Pons (tissue), 1 donor: ENCODE measurements at regions not wholly inside any gene's neighbourhood (a gene's known extent, or its start where the extent isn't known, plus 50 kb on each side); places are given as distances from the start of the nearest gene placed in this dataset.
A peak's percentile ranks its signal among the peaks of the same experiment; 100 is the strongest.

ENCODE experiments used
- DNase-seq: peaks from one replicate; pipeline ENCODE4 v3.0.0-alpha.2; 2016; ENCODE audit warnings: low spot score

DNA sequence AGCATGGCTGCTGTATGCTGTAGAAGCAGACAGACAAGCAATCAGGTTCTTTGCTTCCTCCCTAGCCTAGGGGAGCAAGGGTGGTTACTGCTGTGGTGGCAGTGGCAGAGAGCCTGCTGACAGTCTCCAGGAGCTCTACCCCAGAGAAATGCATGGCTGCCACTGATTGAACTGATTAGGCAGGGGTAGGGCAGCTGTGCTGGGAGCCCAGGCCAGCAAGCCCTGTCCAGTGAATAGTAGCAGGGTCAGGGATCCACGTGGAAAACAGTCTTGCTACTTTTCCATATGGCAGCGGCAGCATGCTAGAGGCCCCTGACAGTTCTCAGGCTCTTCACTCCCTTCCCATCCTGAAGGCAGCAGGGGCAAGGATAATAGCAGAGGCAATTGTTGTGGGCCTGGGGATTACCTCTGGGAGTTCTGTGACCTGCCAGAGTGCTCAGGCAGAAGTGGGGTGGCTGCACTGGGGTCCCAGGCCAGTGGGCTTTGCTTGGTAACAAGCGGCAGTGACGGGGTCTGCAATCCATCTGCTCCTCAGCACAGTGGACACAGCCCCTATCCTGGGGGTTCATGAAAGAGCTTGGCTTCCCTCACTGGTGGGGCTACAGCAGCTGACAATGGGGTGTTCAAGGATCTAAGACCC is 558.8 kb upstream of the GHITM start:
- no peak for DNase-seq

DNA sequence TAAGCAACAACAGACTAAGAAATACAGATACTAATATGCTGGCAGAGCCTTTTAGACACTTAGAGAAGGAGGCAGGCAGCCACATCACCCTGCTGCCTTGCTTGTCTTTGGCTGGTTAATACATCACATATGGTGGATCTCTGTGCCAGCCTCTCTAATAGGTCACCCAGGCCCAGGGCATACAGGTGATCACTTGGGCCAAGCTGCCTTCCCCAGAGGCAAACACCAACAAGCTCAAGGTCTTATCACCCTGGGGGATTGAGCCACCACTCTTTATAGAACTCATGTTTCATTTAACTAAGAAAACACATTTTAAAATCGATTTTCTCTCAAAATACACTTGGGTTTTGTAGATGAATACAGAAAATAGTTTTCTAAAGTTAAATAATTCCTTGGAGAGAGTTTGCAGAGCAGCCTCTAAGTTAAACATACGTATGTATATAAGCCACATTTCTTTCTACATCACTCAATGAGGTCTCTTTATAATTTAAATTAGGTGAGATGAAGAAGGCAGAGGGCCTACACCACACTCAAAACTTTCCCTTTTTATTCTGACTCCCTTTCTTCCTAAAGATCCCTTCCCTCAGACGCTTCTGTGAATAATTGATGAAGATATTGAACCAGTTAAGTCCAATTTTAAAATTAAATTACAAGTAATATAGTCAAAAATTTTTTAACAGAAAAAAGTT is 556.8 kb upstream of the GHITM start:
- peak; percentile 3 for DNase-seq

DNA sequence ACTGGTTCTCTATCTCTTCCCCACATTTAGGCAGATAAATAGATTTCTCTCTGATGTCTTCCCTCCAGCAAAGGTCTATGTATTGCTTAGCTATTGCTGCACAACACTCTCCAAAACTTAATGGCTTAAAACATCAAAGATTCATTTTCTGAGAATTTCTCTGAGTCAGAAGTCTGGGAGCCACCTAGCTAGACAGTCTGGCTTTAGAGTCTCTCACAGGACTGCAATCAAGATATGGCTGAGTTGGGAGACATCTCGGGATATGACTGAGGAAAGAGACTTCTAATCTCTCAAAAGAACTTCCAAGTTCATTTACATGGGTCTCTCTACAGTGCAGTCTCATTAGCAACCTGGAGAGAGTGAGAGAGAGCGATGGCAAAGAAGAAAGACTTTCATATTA is 553.6 kb upstream of the GHITM start:
- no peak for DNase-seq

DNA sequence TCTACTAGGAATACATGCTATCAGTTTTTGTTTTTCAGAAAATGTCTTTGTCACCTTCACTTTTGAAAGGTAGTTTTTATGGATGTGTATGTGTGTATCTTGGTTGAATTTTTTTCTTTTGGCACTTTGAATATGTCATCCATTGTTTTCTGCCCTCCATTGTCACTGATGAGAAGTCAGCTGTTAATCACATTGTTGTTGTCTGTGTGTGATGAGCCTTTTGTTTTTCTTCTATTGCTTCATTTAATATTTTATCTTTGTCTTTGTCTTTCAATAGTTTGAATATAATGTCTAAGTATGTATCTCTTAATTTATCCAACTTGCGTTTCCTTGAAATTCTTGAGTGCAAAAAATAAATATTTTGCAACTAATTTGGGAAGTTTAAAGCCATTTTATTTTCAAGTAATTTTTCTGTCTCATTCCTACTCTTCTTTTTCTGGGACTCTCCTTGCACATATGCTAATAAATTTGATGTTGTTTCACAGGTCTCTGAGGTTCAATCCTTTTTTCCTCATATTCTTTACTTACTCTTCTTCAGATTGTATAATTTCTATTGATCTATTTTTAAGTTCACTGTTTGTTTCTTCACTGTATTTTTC is 546.9 kb upstream of the GHITM start:
- DNase-seq: no peak

DNA sequence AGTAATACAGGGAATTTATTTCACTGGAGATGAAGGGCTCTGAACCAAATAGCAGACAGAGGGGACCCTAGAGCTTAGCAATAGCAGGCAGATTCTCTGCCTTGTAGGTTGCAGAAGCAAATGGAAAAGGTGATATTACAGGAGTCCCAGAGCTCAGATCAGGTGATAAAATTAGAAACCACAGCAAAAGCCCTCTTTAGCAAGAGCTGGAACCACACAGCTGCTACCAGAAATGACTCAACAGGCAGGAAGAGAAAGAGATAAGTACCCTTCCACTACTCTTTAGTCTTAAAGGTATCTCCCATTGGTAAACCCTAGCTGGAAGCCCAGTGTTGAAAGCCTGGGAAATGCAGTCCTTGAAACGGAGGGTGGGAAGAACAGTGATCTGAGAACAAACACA is 535.6 kb upstream of the GHITM start:
- no peak for DNase-seq

DNA sequence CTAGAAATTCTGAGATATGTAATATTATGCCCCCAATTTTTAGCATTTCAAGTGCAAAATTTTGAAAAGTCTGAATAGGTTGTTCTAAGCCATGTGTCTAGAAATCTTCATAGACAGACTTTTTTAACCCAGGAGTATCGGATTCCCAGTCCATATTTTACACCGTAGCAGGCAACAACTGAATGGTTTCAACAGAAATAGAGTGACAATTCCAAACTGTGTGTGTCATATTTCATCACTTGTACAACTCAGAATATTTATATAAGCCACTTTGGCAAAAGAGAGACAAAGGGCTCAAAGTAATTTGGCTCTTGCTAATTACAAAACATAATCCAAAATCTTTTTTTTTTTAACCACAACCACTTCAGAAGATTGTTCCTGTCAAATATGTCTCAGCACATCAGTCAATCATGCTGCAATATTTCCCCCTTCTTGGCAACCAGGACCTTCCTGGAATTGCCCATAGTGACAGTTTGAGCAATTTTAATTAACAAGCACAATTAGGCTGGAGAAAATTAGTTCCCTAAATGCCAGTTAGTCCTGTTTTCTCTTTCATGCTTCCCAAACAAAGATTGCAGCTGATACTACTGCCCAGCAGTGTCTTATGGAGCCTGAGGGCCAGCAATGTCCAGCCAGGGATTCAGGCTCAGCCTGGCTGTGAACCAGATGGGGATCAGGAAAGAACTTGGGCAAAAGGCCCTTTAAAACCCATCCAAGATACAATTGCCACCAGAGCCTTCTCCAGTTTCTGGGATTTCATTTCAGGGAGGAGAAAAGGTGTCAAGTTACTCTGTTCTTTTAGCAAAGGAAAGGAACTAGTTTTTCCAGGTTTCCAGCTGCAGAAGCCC is 533.3 kb upstream of the GHITM start:
- DNase-seq: no peak

DNA sequence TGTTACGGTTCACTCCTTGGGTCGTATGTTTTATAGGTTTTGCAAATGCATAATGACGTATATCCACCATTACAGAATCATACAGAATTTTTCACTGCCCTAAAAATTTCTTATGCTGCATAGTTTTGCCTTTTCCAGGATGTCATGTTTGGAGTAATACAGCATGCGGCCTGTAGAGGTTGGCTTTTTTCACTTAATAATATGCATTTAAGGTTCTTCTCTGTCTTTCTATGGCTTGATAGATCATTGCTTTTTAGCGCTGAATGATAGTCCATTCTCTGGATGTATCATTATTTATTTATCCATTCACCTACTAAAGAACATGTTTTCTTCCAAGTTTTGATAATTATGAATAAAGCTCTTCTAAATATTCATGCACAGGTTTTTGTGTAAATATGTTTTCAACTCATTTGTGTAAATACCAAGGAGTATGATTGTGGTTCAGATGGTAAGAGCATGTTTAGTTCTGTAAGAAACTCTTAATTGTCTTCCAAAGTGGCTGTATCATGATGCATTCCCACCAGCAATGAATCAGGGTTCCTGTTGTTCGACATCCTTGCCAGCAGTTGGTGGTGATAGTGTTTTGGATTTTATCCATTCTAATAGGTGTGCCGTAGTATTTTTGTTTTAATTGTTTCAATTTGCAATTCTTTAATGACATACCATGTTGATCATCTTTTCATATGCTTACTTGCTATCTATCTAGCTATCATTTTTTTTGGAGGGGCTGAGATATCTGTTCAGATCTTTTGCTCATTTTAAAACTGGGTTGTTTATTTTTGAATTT is 531.2 kb upstream of the GHITM start:
- DNase-seq: no peak

DNA sequence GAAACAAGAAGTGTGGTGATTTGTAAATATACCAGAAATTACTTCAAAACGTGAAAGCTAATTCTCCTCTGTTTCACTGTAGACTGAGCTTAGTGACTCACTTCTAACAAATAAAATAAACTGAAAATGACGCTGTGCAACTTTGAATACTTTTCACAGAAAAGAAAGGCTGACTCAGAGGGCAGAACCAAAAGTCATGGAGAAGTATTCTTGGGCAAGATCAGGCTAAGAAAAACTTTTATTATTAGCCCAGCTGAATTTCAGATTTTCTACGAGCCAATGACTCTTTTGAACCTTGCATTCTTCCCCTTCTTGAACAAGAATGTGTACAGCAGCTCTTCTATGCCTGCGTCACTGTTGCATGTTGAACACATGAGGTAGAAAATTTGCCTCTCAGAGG is 527.3 kb upstream of the GHITM start:
- DNase-seq: no peak

DNA sequence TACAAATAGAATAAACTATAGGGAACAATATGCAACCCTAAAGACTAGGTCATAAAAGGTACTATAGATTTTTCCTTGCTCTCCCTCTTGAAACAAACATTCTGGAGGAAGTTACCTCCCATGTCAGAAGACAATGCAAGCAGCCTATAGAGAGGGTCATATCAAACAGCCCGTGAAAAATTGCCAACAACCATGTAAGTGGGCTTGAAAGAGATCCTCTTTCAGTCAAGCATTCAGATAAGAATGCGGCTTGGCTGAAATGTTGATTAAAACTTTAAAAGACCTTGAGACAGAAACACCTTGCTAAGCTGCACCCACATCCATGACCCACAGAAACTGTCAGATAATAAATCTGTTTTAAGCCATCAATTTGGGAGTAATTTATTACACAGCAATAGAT is 526.6 kb upstream of the GHITM start:
- no peak for DNase-seq

DNA sequence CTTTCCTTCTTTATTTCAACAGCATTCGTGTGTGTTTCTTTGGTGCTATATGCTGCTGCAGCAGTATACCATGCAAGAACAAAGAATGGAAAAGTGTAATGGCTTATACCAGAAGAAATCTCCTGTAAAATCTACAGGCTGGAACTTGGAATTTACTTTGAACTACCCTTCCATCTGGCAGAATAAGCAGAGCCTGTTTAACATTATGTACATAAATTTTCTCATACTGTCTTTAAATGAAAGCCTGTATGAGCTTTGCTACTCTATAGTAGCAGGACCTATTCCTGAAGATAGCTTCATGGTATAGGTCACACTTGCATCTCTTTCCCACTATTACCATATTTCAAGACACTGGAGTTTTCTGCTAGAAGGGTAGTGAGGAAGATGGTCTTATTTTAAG is 522.1 kb upstream of the GHITM start:
- DNase-seq: no peak

DNA sequence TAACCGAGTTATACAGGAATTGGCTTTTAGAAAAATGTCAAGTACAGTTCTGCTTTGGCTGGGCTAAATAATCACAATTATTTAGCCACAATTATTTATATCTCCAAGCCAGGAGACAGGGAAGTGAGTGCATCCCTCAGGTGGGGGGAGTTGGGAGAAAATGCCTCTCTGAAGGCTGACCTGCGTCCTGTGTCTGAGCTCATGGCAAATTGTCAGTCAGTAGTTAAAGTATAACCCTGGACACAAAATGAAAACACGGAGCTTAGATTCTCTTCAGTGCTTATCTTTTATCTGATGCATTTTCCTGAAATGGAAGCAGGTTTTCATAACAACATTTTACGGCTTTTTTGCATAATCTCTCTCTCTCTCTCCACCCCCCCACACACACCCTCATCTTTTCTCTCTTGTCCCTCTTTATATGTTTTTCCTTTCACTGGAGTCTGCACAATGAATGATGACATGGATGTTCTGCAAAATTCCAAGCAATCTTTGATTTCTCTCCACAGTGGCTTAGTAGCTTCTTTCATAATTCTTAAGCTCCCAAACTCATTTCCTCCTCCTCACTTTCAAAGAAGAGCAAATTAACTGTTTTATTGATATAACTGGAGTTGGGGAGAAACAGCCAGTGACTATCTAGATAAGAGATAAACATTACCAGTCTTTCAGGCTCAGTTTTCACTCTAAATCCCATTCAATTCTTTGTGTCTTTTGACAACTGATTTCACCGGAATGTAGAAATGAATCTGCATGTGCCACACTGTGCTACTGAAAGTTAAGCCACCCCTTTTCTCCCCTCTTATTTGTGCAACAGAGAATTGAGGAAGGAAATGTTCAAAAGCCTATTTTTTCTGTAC is 521.4 kb upstream of the GHITM start:
- no peak for DNase-seq

DNA sequence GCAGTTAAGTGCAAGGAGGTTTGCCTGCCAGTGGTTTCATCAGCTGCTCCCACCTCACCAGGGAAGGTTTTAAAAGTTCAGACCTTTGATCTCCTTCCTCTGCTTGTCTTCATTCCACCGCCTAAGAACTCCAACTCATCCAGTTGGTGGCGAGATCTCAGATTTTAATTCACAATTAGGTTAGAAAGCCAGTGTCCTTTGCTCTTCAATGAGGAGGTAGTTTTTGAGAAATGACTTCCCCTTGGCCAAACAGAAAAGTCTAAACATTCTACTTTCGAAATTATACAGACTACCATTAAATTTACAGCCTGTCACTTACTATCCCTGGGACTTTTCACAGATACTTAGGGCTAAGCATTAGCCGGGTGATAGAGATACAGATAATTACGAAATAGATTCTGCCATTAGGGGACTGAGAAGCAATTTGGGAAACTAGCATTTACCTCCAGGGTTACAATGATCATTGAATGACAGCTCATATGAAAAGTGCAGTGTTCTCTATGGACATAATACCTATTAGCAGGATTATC is 513.4 kb upstream of the GHITM start:
- no peak for DNase-seq

DNA sequence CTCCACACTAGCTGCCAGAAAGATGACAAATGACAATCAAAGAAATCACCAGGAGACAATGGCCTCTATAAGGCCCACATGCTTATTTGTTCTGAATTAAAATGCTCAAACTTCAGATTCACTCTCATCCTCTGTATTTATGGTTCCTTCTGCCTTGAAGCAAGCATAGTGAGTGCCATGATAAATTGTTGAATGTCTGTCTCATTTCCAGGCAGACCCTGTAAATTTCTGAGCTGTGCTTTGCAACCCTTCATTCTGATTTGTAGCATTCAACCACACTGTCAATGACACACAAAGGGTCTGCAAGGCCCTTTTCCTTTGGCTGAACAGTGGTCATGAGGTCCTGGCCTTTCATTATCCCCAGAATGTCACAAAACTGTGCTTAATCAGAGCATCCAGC is 506.6 kb upstream of the GHITM start:
- no peak for DNase-seq

DNA sequence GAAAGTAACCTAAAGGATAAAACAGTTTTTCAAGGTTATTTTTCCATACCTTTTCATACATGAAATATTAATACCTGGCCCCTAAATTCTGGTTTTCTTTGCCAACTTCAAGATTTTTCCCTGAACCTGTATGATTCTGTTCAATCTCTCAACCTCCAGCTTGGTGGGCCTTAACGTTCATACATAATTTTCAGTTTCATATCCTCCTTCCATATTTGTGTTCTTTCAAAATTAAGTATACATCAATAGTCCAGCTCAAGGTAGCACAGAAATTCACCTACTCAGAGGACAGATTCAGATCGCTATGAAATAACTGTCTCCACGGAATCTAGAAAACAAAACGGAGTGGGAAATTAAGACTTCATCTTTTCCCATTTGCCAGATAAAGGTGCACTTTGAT is 505.8 kb upstream of the GHITM start:
- DNase-seq: no peak

DNA sequence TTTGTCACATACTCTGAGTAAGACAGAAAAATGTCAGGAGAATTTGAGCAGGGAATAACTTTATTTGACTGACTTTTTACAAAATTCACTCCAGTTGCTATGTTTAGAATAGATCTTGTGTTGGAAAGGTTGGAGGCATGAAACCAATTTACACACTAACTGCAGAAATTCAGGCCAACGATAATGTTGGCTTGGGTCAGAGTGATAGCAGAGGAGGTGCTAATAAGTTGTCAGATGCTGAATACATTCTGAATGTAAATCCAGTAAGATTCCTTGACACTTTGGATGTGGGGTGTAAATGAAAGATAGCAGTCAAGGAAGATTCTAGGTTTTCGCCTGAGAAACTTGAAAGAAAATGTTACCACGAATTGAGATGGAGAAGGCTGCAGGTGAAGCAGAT is 502.5 kb upstream of the GHITM start:
- DNase-seq: no peak

DNA sequence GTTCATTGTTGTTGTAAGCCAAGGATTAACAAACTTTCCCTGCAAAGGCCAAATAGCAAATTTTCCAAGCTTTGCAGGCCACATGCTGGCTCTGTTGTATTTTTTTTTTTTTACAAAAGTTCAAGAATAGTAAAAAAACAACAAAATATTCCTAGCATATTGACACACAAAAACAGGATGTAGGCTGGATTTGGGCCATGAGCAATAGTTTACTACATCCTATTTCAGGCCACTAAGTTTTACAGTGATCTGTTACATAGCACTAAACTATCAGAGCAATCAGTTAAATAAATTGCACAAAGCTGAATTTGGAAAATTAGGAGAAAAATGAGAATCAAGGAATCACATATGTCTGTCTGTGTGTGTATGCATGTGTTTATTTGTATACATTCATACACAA is 491.8 kb upstream of the GHITM start:
- no peak for DNase-seq

DNA sequence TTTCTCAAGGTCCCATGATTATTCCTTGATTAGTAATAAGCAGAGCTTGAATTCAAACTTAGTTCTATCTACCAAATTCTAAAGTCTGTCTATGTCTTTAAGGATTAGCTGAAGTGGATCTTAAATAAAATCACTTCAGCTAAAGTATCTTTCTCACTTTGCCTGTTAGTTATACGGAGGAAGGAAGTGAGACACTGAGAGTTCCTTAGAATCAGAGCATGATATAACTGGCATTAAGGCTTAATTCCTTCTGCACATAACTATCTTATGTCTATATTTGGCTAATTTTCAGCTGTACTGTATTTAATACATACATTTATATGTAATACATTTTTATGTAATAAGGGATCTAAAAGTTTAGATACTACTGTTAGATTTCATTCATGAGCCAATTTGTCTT is 491.1 kb upstream of the GHITM start:
- no peak for DNase-seq

DNA sequence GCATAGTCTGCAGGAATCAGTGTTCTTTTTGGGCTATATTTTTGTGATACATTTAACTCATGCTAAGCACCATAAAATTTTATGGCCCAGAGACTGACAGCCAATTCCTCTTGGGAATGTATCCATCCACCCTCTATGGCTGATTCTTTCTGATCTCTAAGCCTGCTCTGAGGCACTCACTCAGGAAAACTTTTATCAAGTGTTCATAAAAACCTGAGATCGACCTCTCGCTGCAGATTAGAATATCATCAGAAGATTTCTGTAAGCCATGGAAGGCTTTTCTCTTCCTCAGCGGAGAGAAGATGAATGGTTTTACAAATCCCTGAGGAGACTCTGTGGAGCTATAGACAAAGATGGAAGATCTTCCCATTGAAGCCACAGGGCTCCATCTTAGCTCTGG is 489.8 kb upstream of the GHITM start:
- no peak for DNase-seq

DNA sequence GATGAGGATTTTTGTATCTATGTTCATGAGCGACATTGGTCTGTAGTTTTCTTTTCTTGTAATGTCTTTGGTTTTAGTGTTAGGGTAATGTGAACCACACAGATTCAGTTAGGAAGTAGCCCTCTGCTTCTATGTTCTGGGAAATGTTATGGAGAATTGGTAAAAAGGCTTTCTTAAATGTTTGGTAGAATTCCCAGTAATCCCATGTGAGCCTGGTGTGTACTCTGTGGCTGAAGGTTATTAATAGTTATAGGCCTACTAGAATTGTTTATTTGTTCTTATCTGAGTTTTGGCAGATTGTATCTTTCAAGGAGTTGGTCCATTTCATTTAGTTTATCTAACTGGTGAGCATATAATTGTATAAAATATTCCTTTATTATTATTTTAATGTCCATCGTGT is 484.6 kb upstream of the GHITM start:
- DNase-seq: no peak

DNA sequence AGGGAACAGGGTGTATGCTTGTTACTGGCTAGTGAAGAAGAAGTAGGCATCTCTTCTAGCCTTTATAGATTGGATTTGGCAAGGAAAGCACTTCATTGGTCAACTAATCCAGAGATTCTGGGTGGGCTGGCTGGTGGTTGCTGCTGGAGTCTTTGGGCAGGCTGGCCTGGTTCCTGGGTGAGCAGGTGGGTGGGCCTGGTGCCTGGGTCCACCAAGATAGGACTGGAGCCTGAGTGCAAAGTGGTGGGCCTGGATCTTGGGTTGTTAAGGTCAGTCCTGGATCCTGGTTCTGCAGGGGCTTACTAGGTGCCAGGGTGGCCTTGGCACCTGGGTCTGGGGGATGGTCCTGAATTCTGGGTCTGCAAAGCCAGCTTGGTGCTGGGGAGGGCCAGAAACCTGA is 482.4 kb upstream of the GHITM start:
- DNase-seq: no peak

DNA sequence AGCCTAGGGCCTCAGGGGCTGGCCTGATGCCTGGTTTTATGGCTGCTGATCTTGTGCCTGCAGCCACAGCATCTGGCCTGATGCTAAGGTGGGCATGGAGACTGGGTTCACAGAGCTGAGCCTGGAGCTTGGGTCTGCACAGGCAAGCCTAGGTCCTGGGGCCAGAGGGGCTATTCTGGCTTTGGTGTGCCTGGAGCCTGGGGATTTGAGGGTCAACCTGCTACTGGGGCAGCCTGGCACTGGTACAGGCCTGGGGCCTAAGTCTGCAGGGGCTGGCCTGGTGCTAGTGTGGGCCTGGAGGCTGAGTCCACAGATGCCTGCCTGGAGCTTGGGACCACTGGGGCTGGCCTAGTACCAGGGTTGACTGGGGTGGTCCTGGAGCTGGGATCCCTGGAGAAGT is 481.8 kb upstream of the GHITM start:
- DNase-seq: no peak
